ENCODE measurements at regions not wholly inside any gene's neighbourhood (a gene's known extent, or its start where the extent isn't known, plus 50 kb on each side); places are given as distances from the start of the nearest gene placed in this dataset.

GRCh38 chr6:91135406-91136103 lies 548.7 kb upstream of the MAP3K7 start:
- no peak for TF ChIP-seq POLR2AphosphoS5 (IDR thresholded peaks at IDR 0.05; ENCODE audit: low read depth)
- TF ChIP-seq REST (IDR thresholded peaks at IDR 0.05; ENCODE audit: insufficient replicate concordance, low read depth), result no peak
- TF ChIP-seq SPI1 (IDR thresholded peaks at IDR 0.05; ENCODE audit: borderline replicate concordance, low read depth), result no peak
- no peak for TF ChIP-seq CTCF (IDR thresholded peaks at IDR 0.05; ENCODE audit: insufficient read depth, low read length)
- TF ChIP-seq GABPA (IDR thresholded peaks at IDR 0.05; ENCODE audit: low read depth), result no peak
- DNase-seq (ENCODE audit: low read depth in 1 of 2, low spot score in 1 of 2), result no peak

GRCh38 chr6:91132461-91132860 lies 545.6 kb upstream of the MAP3K7 start:
- Histone ChIP-seq H3K4me3 (replicated peaks; ENCODE audit: insufficient read depth, low read length) (no peak overlapping the region), H3K27ac (replicated peaks) (no peak overlapping the region), H3K27me3 (ENCODE audit: insufficient read depth, poor library complexity, severe bottlenecking) (no peaks in the 10 kb centered on the region)
- DNase-seq (ENCODE audit: low read depth in 1 of 2, low spot score in 1 of 2), result no peak
- TF ChIP-seq POLR2AphosphoS5 (IDR thresholded peaks at IDR 0.05; ENCODE audit: low read depth), result no peak
- TF ChIP-seq CTCF (IDR thresholded peaks at IDR 0.05; ENCODE audit: insufficient read depth, low read length), result no peak
- TF ChIP-seq SPI1 (IDR thresholded peaks at IDR 0.05; ENCODE audit: borderline replicate concordance, low read depth), result no peak
- no peak for TF ChIP-seq GABPA (IDR thresholded peaks at IDR 0.05; ENCODE audit: low read depth)
- TF ChIP-seq REST (IDR thresholded peaks at IDR 0.05; ENCODE audit: insufficient replicate concordance, low read depth), result no peak

More at GRCh38 chr6:91135406-91136103, 548.7 kb upstream of the MAP3K7 start:
- no peak overlapping the region for H3K4me3 ChIP-seq (replicated peaks; ENCODE audit: insufficient read depth, low read length)
- no peak overlapping the region for H3K27ac ChIP-seq (replicated peaks)
- no peaks in the 10 kb centered on the region for H3K27me3 ChIP-seq (ENCODE audit: insufficient read depth, poor library complexity, severe bottlenecking)

- TF ChIP-seq POLR2AphosphoS5 (IDR thresholded peaks at IDR 0.05; ENCODE audit: low read depth) (no peak), SPI1 (IDR thresholded peaks at IDR 0.05; ENCODE audit: borderline replicate concordance, low read depth) (no peak), GABPA (IDR thresholded peaks at IDR 0.05; ENCODE audit: low read depth) (no peak), REST (IDR thresholded peaks at IDR 0.05; ENCODE audit: insufficient replicate concordance, low read depth) (no peak)
- no peak for DNase-seq (ENCODE audit: low read depth in 1 of 2, low spot score in 1 of 2)
Observed at GRCh38 chr6:91130126-91130525, 543.3 kb upstream of the MAP3K7 start.

More at GRCh38 chr6:91130126-91130525, 543.3 kb upstream of the MAP3K7 start:
- Histone ChIP-seq H3K27me3 (ENCODE audit: insufficient read depth, poor library complexity, severe bottlenecking) (no peaks in the 10 kb centered on the region), H3K4me3 (replicated peaks; ENCODE audit: insufficient read depth, low read length) (no peak overlapping the region), H3K27ac (replicated peaks) (no peak overlapping the region)
